Neural cell (in vitro differentiated cells): ENCODE measurements at regions not wholly inside any gene's neighbourhood (a gene's known extent, or its start where the extent isn't known, plus 50 kb on each side); places are given as distances from the start of the nearest gene placed in this dataset.

Experiments
- CTCF ChIP-seq: fragments of 450-650 bp; IDR thresholded peaks from 2 replicates; pipeline ENCODE4 v1.5.1; 2014; ENCODE audit warnings: antibody characterized with exemption, mild to moderate bottlenecking, moderate library complexity; ENCODE audit not compliant: poor library complexity, severe bottlenecking
- EP300 ChIP-seq: fragments of 450-650 bp; conservative IDR thresholded peaks from 2 replicates; pipeline ENCODE4 v1.6.1; 2014; ENCODE audit warnings: antibody characterized with exemption, mild to moderate bottlenecking, moderate library complexity; ENCODE audit not compliant: poor library complexity, severe bottlenecking
- EZH2 ChIP-seq: fragments of 200-600, 300-800 bp; shearing (Covaris generic), sonication (generic); IDR thresholded peaks from 2 replicates; pipeline ENCODE4 v1.6.1; 2014; ENCODE audit warnings: antibody characterized with exemption, low read length, borderline replicate concordance, mild to moderate bottlenecking; ENCODE audit not compliant: insufficient read depth, poor library complexity, severe bottlenecking
- POLR2AphosphoS5 ChIP-seq: IDR thresholded peaks from 2 replicates; pipeline ENCODE4 v1.6.1; 2012
- REST ChIP-seq: IDR thresholded peaks from 2 replicates; pipeline ENCODE4 v1.6.1; 2012; ENCODE audit warnings: borderline replicate concordance
- SMC3 ChIP-seq: fragments of 450-650 bp; conservative IDR thresholded peaks from 2 replicates; pipeline ENCODE4 v1.6.1; 2014; ENCODE audit warnings: antibody characterized with exemption, mild to moderate bottlenecking, moderate library complexity; ENCODE audit not compliant: poor library complexity
- TAF1 ChIP-seq: IDR thresholded peaks from 2 replicates; pipeline ENCODE4 v1.6.1; 2012; ENCODE audit warnings: low read depth

GRCh38 chr7:19491821-19492452 lies 216.9 kb downstream of the POLR1F start:
- peak; percentile 45 for TF ChIP-seq CTCF
- peak; percentile 23 for TF ChIP-seq SMC3
- no peak for TF ChIP-seq TAF1
- no peak for TF ChIP-seq EZH2
- no peak for TF ChIP-seq EP300
- TF ChIP-seq REST = no peak
- TF ChIP-seq POLR2AphosphoS5 = no peak
